ENCODE measurements at regions not wholly inside any gene's neighbourhood (a gene's known extent, or its start where the extent isn't known, plus 50 kb on each side); places are given as distances from the start of the nearest gene placed in this dataset.

DNA sequence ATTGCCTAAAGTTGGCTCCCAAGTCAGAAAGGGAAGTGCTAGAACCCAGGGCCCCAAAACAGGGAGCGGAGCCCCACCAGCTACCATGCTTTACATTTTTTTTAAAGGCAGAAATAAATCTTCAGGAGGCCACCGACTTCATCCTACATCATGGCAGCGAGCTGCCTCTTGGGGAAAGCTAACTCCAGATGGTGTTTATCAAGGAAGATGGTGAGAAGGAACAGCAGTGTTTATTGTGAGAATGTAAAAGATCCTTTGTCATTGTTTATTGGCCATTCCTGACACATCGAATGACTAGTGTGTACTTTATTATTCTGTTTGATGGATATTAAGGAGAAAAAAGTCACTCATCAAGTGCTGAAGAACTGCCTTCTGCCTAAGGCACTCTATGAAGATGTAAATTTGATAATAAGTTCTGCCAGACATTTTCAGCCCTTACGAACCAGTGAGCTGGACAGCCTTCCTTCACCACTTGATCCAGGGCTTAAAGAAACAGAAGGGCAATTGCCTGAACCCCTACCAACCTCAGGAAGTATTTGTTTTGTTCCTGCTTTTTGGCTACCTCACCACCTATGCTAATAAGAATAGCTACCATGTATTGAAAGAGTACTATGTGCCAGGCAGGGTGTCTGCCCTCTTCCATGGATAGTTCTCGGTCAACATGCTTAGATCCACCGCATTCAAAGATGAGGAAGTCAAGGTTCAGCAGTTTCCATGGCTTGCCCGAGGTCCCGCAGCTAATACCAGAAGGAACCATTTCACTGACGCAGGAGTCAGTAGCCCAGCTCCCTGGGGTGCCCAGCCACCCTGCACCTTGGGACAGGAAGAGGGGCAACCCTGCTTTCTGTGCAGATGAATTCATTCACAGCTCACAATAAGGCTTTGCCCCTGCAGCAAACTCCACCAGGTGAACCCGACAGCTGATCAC, 194.7 kb upstream of the RREB1 start:
- no peak for DNase-seq (ENCODE audit: low read depth, low spot score)

DNA sequence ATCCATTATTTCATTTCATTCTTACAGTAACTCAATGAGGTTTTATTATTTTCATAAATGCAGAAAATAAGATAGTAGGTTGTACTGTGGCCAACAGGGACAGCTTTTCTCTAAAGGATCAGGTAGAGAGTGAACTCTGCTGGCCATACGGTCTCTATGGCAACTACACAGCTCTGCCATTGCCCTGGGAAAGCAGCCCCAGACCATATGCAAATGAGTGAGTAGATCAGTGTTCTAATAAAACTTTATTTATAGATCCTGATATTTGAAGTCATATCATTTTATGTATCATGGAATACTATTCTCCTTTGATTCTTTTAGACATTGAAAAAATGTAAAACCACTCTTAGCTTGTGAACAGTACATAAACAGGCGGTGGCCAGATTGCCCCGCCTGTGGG, 192.5 kb upstream of the RREB1 start:
- no peak for DNase-seq (ENCODE audit: low read depth, low spot score)

GRCh38 chr6:6915813-6916547, 191.8 kb upstream of the RREB1 start:
- no peak for DNase-seq (ENCODE audit: low read depth, low spot score)

GRCh38 chr6:6916598-6916997, 191.2 kb upstream of the RREB1 start:
- DNase-seq (ENCODE audit: low read depth, low spot score), result no peak

DNA sequence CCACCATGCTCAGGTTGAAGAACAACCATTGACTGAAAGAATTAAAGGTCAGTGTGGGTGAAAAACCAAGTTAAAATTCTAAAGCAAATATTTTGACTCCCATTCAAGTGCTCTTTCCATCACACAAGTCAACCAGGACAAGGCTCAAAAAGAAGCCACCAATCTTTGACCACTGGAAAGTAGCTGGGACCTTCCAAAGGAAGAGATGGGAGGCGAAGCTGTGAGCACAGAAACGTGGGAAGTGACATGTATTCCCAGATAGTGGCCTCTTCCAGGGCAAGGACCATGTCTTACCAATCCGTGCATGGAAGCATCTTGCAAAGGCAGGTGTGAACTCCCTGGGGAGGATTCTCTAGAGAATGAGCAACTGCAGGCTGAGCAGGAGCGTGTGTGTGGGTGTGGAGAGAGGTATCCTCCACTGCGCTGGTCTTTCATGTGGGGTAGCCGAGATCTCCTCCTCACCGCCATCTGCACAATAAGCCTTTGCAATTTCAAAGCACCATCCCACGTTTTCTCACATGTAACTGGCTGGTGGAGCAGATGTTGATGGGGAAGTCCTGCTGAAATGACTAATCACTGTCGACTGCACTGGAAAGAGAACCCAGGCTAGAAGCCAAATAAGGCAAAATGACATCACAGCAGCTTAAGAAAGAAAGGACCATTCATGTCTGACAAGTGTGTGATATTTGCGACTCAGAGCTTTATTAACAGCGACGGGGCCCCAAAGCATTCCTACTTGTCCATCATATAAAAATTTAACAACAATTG, 189.4 kb upstream of the RREB1 start:
- peak; percentile 13 for DNase-seq (ENCODE audit: low read depth, low spot score)

GRCh38 chr6:6919173-6919572, 188.6 kb upstream of the RREB1 start:
- DNase-seq (ENCODE audit: low read depth, low spot score), result no peak

DNA sequence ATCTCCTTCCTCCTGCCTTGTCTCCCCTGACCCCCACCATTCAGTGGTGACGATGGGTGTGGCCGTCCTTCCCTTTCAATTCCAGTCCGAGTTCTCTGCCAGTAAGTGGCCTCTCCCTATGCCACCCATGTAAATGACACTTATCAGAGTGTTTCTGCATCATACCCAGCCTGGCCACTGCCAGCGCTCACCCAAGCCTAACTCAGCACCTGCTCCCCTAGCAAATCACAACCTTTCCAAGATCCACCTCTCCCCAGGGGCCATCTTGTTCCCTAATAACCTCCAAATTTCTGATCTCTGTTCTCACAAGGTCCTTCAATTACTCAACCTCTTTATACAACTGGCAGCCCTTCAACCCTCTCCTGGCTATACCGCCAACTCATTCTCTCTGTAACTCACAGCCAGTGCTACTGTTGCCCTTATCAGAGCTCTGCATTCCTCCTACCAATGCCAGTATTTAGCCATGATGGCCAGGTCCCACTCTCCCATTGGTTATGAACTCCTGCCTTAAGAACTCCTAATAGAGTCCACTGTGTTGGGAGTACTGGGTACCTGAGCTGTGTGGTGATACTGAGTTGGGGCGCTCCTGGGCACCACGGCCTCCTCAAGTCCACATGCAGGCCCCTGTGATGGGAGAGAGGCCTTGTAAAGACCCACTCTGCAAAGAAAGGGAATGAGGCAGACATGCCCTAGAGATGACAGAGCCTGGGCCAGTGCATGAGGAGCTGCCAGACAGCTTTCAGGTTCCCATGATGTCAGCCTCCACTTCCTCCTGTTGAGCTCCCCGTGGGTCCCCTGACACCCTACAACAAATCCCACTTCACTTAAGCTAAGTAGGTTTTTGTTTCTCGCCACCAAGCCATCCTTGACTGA, 187.4 kb upstream of the RREB1 start:
- no peak for DNase-seq (ENCODE audit: low read depth, low spot score)

DNA sequence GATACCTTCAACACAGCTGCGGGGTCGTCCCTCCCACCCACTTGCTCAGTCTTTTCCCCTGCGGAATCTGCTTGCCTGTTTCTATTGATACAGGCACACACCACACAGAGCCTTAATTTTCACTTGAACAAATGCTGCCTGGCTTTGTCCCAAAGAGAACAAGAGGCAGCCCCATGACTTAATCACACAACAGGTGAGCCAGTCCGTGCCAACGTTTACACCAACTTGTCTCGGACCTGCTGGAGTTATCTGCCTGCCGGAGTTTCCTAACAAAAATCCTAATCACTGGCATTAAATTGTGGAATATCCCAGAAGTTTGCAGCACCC, 186.8 kb upstream of the RREB1 start:
- no peak for DNase-seq (ENCODE audit: low read depth, low spot score)

- no peak for DNase-seq (ENCODE audit: low read depth, low spot score)
These were observed 185.6 kb upstream of the RREB1 start for GRCh38 chr6:6922166-6922565.

GRCh38 chr6:6923605-6924004, 184.2 kb upstream of the RREB1 start:
- no peak for DNase-seq (ENCODE audit: low read depth, low spot score)

GRCh38 chr6:6924708-6925107, 183.1 kb upstream of the RREB1 start:
- DNase-seq (ENCODE audit: low read depth, low spot score), result no peak

GRCh38 chr6:6925391-6926164, 182.2 kb upstream of the RREB1 start:
- DNase-seq (ENCODE audit: low read depth, low spot score), result no peak

DNA sequence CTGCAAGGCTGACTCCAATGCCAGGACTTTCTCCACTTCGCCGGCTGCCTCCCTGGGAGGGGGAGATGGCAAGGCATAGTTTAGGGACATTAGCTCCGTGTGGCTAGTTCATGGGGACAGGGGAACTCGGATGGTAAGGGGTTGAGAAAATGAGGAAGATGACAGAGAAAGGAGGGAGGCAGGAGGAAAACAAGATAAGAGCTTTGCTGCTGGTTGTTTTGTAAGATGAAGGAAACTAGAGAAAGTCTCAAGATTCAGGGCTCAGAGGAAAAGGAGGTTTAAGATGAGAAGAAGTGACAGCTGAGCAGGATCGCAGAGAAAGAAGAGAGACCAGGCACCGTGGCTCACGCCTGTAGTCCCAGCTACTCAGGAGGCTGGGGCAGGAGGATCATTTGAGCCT, 180.9 kb upstream of the RREB1 start:
- DNase-seq (ENCODE audit: low read depth, low spot score), result no peak

GRCh38 chr6:6927521-6928361, 180.0 kb upstream of the RREB1 start:
- DNase-seq (ENCODE audit: low read depth, low spot score), result no peak

DNA sequence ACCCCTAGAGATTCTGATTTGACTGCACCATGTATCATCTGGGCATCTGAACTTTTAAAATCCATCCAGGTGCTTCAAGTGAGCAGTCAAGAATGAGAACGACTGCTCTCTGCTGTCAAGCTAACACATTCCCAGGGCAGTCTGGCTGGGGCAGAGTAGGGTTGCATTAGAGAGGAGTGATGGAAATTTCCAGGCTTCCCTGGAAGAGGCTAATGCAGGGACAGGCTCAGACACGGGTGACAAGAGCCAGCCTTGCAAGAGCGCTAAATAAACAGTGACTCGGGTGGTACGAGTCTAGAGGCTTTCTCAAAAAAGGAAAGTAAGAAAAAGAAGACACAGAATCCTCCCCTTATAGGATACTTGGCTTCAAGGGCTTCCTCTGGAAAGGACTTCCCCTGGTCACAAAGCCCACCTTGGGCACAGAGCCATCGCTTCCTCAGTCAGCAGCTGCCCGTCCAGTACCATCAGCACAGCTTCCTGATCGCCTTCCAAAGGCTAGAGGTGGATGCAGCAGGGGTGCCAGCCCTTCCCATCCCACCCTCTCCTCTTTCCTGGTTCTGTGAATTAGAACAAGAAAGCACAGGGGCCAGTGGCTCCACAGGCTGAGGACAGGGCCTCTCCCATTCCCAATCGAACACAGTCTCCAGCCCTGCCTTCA, 177.4 kb upstream of the RREB1 start:
- no peak for DNase-seq (ENCODE audit: low read depth, low spot score)

GRCh38 chr6:6931071-6932025, 176.4 kb upstream of the RREB1 start:
- DNase-seq (ENCODE audit: low read depth, low spot score), result no peak

DNA sequence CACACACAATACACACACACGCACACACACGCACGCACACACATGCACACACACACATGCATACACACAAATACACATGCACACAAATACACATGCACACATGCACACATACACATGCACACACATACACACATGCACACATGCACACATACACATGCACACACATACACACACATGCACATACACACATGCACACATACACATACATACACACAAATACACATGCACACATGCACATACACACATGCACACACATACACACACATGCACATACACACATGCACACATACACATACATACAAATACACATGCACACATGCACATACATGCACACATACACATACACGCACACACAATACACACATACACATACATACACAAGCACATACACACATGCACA, 175.4 kb upstream of the RREB1 start:
- no peak for DNase-seq (ENCODE audit: low read depth, low spot score)

DNA sequence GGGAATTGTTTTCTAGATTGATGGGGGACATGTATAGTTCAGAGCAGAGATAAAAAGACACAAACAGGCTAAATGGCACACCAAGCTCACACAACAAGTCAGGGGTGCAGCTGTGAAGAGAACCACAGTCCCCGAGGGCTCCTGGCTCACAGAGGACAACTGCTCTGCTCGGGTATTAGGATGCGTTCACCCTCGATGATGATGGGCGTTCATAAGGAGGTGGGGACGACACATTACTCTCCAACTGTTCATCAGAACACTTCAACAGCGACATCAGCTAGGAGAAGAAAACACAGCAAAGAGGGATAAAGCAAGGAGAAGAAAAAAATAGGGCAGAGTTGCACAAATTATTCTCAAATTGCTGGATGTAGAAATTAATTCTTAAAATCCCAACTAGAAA, 174.8 kb upstream of the RREB1 start:
- no peak for DNase-seq (ENCODE audit: low read depth, low spot score)
